ENCODE measurements at regions not wholly inside any gene's neighbourhood (a gene's known extent, or its start where the extent isn't known, plus 50 kb on each side); places are given as distances from the start of the nearest gene placed in this dataset.

DNA sequence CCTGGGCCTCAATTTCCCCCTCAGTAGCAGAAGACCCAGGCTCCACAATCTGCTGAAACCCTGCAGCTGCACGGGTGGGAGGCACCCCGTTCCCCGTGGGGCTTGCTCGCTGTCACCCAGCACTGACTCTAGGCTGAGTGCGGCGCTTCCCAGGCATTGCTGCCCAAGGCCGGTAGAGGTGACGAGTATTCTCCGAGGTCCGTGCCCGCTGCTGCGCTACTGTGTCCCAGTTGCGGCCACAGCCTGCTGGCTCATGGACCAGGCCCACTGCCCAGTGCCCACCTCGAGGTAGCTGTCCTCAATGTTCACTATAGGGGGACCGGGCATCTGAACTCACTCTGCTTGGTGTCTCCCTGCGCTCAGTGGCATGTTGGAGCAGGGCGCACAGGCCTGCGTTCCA lies 74.7 kb downstream of the GSC start:
- no peak overlapping the region for H3K4me2 ChIP-seq (ENCODE audit: low read depth, low read length)
- H2AFZ ChIP-seq (ENCODE audit: low read length): no peak overlapping the region
- no peaks in the 10 kb centered on the region for H3K79me2 ChIP-seq (ENCODE audit: low read length)
- no peak overlapping the region for H3K27ac ChIP-seq (ENCODE audit: low read length)
- no peak overlapping the region for H3K9ac ChIP-seq (ENCODE audit: low read length)
- H3F3A ChIP-seq (ENCODE audit: insufficient read depth, low read length): no peaks in the 10 kb centered on the region
- no peaks in the 10 kb centered on the region for H3K9me3 ChIP-seq (replicated peaks; ENCODE audit: insufficient read depth, low read length)
- no peaks in the 10 kb centered on the region for H3K27me3 ChIP-seq (replicated peaks; ENCODE audit: insufficient read depth, low read length)
- no peaks in the 10 kb centered on the region for H4K20me1 ChIP-seq (ENCODE audit: insufficient read depth, low read length)
- no peaks in the 10 kb centered on the region for H3K36me3 ChIP-seq (replicated peaks; ENCODE audit: insufficient read depth, low read length)
- no peaks in the 10 kb centered on the region for H3K4me1 ChIP-seq (ENCODE audit: low read length)
- DNase-seq: no peak
- no peak for TF ChIP-seq EZH2phosphoT487 (IDR thresholded peaks at IDR 0.05; ENCODE audit: low read length)
- no peaks in the 10 kb centered on the region for H3K9me2 ChIP-seq (replicated peaks; ENCODE audit: insufficient read depth, low read length)
- H3K4me3 ChIP-seq (ENCODE audit: low read length): no peak overlapping the region

DNA sequence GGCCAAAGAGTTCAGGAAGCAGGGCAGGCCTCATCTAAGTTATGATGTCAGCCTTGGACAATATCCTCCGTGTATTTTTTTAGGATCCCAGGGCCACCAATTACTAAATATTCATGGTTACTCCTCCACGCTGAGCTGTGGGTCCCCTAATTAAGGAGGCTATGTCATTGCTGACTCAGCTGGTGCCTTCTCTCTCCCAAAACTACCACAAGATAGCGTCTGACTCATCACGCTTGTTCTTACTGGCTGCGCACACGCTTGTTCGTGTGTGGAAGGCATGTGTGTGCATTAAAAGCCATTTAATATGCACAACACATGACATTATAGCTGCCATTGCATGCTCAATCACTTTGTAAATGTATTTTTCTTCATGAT lies 78.3 kb downstream of the GSC start:
- Histone ChIP-seq H4K20me1 (ENCODE audit: insufficient read depth, low read length) (no peaks in the 10 kb centered on the region), H3K9me3 (replicated peaks; ENCODE audit: insufficient read depth, low read length) (no peaks in the 10 kb centered on the region), H3F3A (ENCODE audit: insufficient read depth, low read length) (no peaks in the 10 kb centered on the region), H2AFZ (ENCODE audit: low read length) (no peak overlapping the region), H3K27me3 (replicated peaks; ENCODE audit: insufficient read depth, low read length) (no peaks in the 10 kb centered on the region), H3K36me3 (replicated peaks; ENCODE audit: insufficient read depth, low read length) (no peaks in the 10 kb centered on the region), H3K4me2 (ENCODE audit: low read depth, low read length) (no peak overlapping the region), H3K4me1 (ENCODE audit: low read length) (no peaks in the 10 kb centered on the region), H3K9me2 (replicated peaks; ENCODE audit: insufficient read depth, low read length) (no peaks in the 10 kb centered on the region), H3K79me2 (ENCODE audit: low read length) (no peaks in the 10 kb centered on the region), H3K9ac (ENCODE audit: low read length) (no peak overlapping the region), H3K27ac (ENCODE audit: low read length) (no peak overlapping the region), H3K4me3 (ENCODE audit: low read length) (no peak overlapping the region)
- DNase-seq: no peak
- TF ChIP-seq, protein P1, sequence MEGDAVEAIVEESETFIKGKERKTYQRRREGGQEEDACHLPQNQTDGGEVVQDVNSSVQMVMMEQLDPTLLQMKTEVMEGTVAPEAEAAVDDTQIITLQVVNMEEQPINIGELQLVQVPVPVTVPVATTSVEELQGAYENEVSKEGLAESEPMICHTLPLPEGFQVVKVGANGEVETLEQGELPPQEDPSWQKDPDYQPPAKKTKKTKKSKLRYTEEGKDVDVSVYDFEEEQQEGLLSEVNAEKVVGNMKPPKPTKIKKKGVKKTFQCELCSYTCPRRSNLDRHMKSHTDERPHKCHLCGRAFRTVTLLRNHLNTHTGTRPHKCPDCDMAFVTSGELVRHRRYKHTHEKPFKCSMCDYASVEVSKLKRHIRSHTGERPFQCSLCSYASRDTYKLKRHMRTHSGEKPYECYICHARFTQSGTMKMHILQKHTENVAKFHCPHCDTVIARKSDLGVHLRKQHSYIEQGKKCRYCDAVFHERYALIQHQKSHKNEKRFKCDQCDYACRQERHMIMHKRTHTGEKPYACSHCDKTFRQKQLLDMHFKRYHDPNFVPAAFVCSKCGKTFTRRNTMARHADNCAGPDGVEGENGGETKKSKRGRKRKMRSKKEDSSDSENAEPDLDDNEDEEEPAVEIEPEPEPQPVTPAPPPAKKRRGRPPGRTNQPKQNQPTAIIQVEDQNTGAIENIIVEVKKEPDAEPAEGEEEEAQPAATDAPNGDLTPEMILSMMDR (IDR thresholded peaks at IDR 0.05; ENCODE audit: low read length): no peak
- TF ChIP-seq EZH2 (optimal IDR thresholded peaks at IDR 0.05; ENCODE audit: low read depth, low read length) (no peak), EZH2phosphoT487 (IDR thresholded peaks at IDR 0.05; ENCODE audit: low read length) (no peak)

DNA sequence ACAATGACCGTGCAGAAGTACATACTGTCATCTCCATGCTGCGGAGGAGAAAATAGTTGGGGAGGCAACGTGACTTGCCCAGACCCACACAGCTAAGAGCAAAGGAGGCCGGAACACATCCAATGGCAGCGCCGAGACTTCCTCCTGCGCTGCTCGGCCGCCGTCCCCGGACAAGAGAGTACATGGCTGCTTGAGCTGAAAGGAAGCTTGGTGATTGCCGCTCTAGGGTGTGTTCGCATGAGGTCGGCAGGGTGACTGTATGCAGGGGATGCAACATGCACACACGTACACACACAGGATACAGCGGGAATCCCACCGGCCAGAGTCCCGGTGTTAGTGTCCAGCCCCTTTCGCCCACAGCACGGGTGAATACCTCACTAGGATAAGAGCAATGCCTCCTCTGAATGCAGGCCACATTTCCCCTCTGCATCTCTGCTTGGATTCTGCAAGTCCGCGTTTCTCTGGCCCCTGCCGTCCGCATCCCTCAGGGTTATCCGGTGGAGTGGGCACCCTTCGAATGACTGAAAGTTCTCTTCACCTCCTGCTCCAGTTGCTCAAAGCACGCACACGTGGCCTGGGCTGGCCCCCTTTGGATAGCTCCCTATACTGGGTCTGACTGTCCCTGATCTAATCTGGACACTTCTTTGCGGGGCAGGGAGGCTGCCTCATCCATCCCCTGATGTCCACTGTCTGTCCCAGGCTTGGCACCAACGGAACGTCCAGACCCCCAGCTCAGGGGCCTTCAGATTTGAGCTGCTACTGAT lies 78.8 kb downstream of the GSC start:
- Histone ChIP-seq H3K27me3 (replicated peaks; ENCODE audit: insufficient read depth, low read length) (no peaks in the 10 kb centered on the region), H3K4me3 (ENCODE audit: low read length) (no peak overlapping the region), H3K9me2 (replicated peaks; ENCODE audit: insufficient read depth, low read length) (no peaks in the 10 kb centered on the region), H3K9me3 (replicated peaks; ENCODE audit: insufficient read depth, low read length) (no peaks in the 10 kb centered on the region), H4K20me1 (ENCODE audit: insufficient read depth, low read length) (no peaks in the 10 kb centered on the region), H3K36me3 (replicated peaks; ENCODE audit: insufficient read depth, low read length) (no peaks in the 10 kb centered on the region), H3F3A (ENCODE audit: insufficient read depth, low read length) (no peaks in the 10 kb centered on the region), H3K27ac (ENCODE audit: low read length) (no peak overlapping the region), H2AFZ (ENCODE audit: low read length) (no peak overlapping the region), H3K4me2 (ENCODE audit: low read depth, low read length) (no peak overlapping the region), H3K79me2 (ENCODE audit: low read length) (no peaks in the 10 kb centered on the region), H3K4me1 (ENCODE audit: low read length) (no peaks in the 10 kb centered on the region), H3K9ac (ENCODE audit: low read length) (no peak overlapping the region)
- no peak for DNase-seq
- TF ChIP-seq, protein P1 (IDR thresholded peaks at IDR 0.05; ENCODE audit: low read length): no peak
- TF ChIP-seq EZH2phosphoT487 (IDR thresholded peaks at IDR 0.05; ENCODE audit: low read length): no peak
- TF ChIP-seq EZH2 (optimal IDR thresholded peaks at IDR 0.05; ENCODE audit: low read depth, low read length): no peak

DNA sequence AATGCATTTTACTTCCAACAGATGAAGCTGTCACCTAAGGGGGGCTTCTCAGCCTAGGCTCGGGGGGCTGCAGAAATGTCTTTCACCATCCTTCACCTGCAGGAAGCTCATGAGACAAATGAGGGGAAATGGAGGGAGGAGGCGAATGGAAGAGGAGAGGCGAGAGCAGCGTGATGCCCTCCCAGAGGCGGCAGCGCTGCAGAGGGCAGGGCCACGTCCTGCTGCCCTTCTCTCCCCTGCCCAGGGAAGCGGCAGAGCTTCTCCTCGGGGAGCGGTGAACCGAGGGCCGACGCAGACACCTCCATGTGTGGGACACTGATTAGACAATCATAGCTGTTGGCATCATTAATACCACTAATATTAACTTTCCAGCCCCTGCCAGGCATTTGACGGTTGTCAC lies 78.3 kb downstream of the SERPINA3 start:
- DNase-seq: no peak
- H3K4me2 ChIP-seq (ENCODE audit: low read depth, low read length): no peak overlapping the region
- H2AFZ ChIP-seq (ENCODE audit: low read length): no peak overlapping the region
- no peaks in the 10 kb centered on the region for H3F3A ChIP-seq (ENCODE audit: insufficient read depth, low read length)
- no peaks in the 10 kb centered on the region for H3K79me2 ChIP-seq (ENCODE audit: low read length)
- no peaks in the 10 kb centered on the region for H3K27me3 ChIP-seq (replicated peaks; ENCODE audit: insufficient read depth, low read length)
- H3K4me3 ChIP-seq (ENCODE audit: low read length): no peak overlapping the region
- H3K36me3 ChIP-seq (replicated peaks; ENCODE audit: insufficient read depth, low read length): no peaks in the 10 kb centered on the region
- no peaks in the 10 kb centered on the region for H3K9me2 ChIP-seq (replicated peaks; ENCODE audit: insufficient read depth, low read length)
- no peaks in the 10 kb centered on the region for H3K4me1 ChIP-seq (ENCODE audit: low read length)
- H3K9me3 ChIP-seq (replicated peaks; ENCODE audit: insufficient read depth, low read length): no peaks in the 10 kb centered on the region
- no peak overlapping the region for H3K27ac ChIP-seq (ENCODE audit: low read length)
- H3K9ac ChIP-seq (ENCODE audit: low read length): no peak overlapping the region
- TF ChIP-seq EZH2phosphoT487 (IDR thresholded peaks at IDR 0.05; ENCODE audit: low read length): no peak
- no peak for TF ChIP-seq EZH2 (optimal IDR thresholded peaks at IDR 0.05; ENCODE audit: low read depth, low read length)
- TF ChIP-seq, protein P1 (IDR thresholded peaks at IDR 0.05; ENCODE audit: low read length): no peak
- H4K20me1 ChIP-seq (ENCODE audit: insufficient read depth, low read length): no peaks in the 10 kb centered on the region

All from MM.1S (cell line).